ENCODE measurements at regions not wholly inside any gene's neighbourhood (a gene's known extent, or its start where the extent isn't known, plus 50 kb on each side); places are given as distances from the start of the nearest gene placed in this dataset.

- H3K9me3 ChIP-seq: no peaks in the 10 kb centered on the region
- no peak for DNase-seq (ENCODE audit: low spot score)
- H3K4me1 ChIP-seq: no peaks in the 10 kb centered on the region
- no peak overlapping the region for H3K4me3 ChIP-seq
- H3K27me3 ChIP-seq: no peaks in the 10 kb centered on the region
- H3K27ac ChIP-seq: no peak overlapping the region
- no peak for TF ChIP-seq CTCF (IDR thresholded peaks at IDR 0.05)
- H3K36me3 ChIP-seq: no peaks in the 10 kb centered on the region
Measured at GRCh38 chr13:109628251-109628699, 158.1 kb downstream of the IRS2 start.

GRCh38 chr13:109627649-109628048 lies 158.7 kb downstream of the IRS2 start:
- H3K36me3 ChIP-seq: no peaks in the 10 kb centered on the region
- no peak overlapping the region for H3K4me3 ChIP-seq
- H3K4me1 ChIP-seq: no peaks in the 10 kb centered on the region
- H3K9me3 ChIP-seq: no peaks in the 10 kb centered on the region
- TF ChIP-seq CTCF (IDR thresholded peaks at IDR 0.05): no peak
- DNase-seq (ENCODE audit: low spot score): no peak
- H3K27me3 ChIP-seq: no peaks in the 10 kb centered on the region
- H3K27ac ChIP-seq: no peak overlapping the region

- no peak for DNase-seq (ENCODE audit: low spot score)
- Histone ChIP-seq H3K27ac (no peak overlapping the region), H3K27me3 (no peaks in the 10 kb centered on the region), H3K36me3 (no peaks in the 10 kb centered on the region), H3K4me3 (no peak overlapping the region), H3K9me3 (no peaks in the 10 kb centered on the region), H3K4me1 (no peaks in the 10 kb centered on the region)
- no peak for TF ChIP-seq CTCF (IDR thresholded peaks at IDR 0.05)
Measured at GRCh38 chr13:109626386-109627171, 159.8 kb downstream of the IRS2 start.

GRCh38 chr13:109625156-109625555 lies 161.2 kb downstream of the IRS2 start:
- Histone ChIP-seq H3K27me3 (no peaks in the 10 kb centered on the region), H3K9me3 (no peaks in the 10 kb centered on the region), H3K4me3 (no peak overlapping the region), H3K27ac (no peak overlapping the region), H3K36me3 (no peaks in the 10 kb centered on the region), H3K4me1 (no peaks in the 10 kb centered on the region)
- no peak for TF ChIP-seq CTCF (IDR thresholded peaks at IDR 0.05)
- peak; percentile 28 for DNase-seq (ENCODE audit: low spot score)

GRCh38 chr13:109622006-109622405 lies 164.4 kb downstream of the IRS2 start:
- no peak for TF ChIP-seq CTCF (IDR thresholded peaks at IDR 0.05)
- Histone ChIP-seq H3K4me1 (no peaks in the 10 kb centered on the region), H3K36me3 (no peaks in the 10 kb centered on the region), H3K9me3 (no peaks in the 10 kb centered on the region), H3K27me3 (no peaks in the 10 kb centered on the region), H3K4me3 (no peak overlapping the region), H3K27ac (no peak overlapping the region)
- no peak for DNase-seq (ENCODE audit: low spot score)
